Renal cortical epithelial cell (primary cell): ENCODE measurements at regions not wholly inside any gene's neighbourhood (a gene's known extent, or its start where the extent isn't known, plus 50 kb on each side); places are given as distances from the start of the nearest gene placed in this dataset.
"Not testable (repeated sequence)": the region's sequence is repeated elsewhere in the genome, so short reads cannot be mapped to it uniquely, and the experiment has no call there.

Experiments
- DNase-seq: peaks from one replicate; pipeline ENCODE4 v3.0.0-alpha.2; 2011; ENCODE audit warnings: low read depth

DNA sequence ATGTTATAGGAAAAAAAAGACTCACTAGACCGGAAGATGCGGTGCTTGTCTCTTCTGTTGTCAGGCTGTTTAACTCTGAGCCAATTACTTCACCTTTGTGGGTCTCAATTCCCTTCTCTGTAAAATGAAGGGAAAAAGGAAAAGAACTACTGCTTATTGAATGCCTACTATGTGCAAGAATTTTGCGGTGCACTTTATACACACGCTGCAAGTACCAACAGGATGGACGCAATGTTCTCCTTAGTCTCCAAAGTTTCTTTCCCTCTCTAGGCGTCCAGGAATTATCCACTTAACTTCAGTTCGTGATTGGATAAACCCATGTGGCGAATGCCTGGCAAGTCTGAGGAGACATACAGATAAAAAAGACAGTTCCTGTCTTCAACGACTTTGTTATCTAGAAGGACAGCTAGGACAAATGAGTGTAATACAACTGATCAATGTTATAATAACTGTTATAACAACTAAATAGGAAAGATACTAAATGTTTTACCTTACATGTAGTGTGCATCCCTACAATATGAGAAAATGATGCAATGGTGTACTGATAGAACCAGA is 69.0 kb upstream of the JARID2 start:
- DNase-seq: no peak

DNA sequence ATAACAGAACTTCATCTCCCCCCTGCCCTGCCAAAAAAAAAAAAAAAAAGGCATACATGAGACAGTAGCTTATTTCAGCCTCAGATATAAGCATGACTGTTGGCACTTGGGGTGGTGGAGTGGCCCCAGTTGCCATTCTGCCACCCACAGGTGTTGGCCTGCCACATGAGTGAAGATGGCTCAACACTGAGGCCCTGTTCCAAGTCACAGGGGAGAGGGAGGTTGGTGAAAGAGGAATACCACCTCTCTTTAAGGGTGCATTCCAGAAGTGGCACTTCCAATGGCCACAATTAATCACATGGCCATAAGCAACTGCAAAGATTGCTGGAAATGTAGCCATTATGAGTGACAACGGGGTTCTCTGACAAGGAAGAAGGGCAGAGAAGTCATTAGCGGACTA is 61.9 kb upstream of the JARID2 start:
- no peak for DNase-seq

DNA sequence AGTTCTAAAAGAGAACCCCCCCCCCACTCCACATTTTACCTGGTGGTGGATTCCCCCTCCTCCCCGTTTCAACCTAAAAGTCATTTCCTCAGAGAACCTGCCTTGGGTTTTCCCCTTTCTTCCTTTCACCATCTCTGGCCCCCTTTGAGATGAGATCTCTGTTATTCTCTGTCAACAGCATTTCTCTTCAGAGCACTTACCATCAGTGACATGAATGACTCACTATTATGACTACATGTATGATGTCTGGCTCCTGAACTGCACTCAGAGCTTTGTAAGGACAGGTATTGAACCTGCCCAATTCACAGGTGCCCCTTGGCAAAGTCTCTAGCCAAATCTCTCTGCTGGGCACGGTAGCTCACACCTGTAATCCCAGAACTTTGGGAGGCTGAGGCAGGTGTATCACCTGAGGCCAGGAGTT is 61.4 kb upstream of the JARID2 start:
- no peak for DNase-seq

DNA sequence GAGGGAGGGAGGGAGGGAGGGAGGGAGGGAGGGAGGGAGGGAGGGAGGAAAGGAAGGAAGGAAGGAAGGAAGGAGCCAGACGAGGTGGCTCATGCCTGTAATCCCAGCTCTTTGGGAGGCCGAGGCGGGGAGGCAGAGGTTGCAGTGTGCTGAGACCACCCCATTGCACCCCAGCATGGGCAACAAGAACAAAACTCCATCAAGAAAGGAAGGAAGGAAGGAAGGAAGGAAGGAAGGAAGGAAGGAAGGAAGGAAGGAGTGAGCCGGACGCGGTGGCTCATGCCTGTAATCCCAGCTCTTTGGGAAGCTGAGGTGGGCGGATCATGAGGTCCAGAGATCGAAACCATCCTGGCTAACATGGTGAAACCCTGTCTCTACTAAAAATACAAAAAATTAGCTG is 60.8 kb upstream of the JARID2 start:
- DNase-seq: not testable (repeated sequence)

DNA sequence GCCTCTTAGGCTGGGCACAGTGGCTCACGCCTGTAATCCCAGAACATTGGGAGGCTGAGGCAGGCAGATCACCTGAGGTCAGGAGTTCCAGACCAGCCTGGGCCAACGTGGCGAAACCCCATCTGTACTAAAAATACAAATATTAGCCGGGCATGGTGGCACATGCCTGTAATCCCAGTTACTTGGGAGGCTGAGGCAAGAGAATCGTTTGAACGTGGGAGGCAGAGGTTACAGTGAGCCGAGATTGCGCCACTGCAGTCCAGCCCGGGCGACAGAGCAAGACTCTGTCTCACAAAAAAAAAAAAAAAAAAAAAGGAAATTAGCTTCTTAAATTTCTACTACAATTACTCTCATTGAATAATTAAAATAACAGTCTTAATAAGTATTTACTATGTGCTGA is 52.4 kb upstream of the JARID2 start:
- not testable (repeated sequence) for DNase-seq

DNA sequence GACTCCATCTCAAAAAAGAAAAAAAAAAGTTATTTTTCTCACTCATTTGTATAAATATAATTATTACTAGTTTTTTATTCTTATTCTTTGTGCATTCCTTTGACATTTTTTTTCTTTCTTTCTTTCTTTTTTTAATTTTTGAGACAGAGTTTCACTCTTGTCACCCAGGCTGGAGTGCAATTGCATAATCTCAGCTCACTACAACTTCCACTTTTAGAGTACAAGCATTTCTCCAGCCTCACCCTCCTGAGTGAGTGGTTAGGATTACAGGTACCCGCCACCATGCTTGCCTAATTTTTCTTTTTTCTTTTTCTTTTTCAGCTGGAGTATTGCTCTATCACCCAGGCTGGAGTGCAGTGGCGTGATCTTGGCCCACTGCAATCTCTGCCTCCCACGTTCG is 51.4 kb upstream of the JARID2 start:
- no peak for DNase-seq
